OCI-M1 (cell line): ENCODE measurements at regions not wholly inside any gene's neighbourhood (a gene's known extent, or its start where the extent isn't known, plus 50 kb on each side); places are given as distances from the start of the nearest gene placed in this dataset.

ENCODE experiments used
- DNase-seq: peaks from one replicate; lab custom pipeline; 2025; lab: John Stamatoyannopoulos, UW

DNA sequence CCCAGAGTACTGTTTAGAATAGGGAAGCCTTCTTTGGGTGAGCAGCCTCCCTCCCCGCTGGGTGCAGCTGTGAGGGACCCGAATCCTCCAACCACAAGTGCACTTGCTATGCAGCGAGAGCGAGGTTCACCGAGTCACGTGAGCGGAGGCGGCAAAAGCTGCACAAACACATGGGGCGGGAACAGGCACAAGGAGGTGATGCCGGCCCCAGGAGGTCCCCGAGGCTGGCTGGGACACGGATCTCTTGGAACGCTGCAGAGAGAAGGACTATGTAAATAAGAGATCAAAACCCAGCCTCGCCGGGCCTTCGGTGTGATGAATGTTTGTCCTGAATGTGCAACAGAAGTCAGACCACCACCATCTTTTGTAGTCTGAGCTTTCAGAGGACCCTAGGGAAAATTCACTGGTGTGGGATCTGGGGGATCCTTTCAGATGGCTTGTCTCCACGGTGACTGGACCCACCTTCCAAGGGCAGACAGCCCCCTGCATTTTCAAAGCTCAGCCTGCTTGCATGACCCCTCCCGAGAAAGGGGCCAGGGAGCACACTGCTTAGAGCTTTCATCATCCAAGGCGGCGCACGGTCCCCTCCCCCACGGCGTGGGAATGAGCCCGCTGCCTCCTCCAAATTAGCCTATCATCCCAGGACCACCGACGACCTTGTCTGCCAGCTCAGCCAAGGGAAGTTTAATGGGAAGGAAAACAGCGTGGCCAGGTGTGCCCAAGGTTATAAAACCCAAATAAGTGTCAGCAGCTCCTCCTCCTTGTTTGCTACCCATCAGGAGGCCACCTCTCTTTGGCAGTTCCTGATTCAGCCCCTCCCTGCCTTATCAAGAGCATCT is 327.7 kb downstream of the CXCL12 start:
- no peak for DNase-seq

DNA sequence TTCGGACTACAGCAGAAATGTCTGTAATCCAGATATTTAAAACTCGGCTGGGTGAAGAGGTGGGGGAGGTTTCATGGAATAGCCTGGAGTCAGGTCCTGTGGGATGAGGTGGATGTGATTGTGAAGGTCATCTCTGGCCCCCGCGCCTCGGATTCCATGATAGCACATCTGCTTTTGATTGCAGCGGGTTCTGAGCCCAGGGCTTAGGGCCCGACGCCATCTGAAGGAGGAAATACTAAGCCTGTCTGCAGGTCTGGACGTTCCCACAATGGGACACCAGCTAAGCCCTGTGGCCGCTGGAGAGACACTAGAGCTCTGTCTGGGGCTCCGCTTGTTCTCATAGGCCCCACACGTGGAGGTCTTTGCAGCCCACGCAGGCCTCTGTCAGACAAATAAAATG is 328.7 kb downstream of the CXCL12 start:
- DNase-seq: no peak

DNA sequence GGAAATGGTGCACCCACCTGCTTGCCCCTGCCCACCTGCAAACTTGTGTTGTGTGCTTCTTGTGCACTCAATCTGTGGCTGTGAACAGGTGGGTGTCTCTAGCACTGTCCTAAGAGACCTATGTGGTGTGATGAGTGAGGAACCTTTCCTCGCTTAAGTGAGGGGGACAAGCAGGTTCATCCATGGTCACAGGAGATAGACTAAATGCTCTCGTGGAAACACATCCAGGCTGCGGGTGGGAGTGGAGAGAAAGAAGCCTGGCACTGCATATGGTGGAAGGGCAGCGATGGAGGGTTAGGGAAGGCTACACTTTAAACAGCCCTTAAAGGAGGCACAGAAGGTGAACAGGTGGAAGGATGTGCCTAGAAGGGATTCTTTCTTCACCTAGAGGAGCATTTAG is 330.9 kb downstream of the CXCL12 start:
- DNase-seq: no peak

DNA sequence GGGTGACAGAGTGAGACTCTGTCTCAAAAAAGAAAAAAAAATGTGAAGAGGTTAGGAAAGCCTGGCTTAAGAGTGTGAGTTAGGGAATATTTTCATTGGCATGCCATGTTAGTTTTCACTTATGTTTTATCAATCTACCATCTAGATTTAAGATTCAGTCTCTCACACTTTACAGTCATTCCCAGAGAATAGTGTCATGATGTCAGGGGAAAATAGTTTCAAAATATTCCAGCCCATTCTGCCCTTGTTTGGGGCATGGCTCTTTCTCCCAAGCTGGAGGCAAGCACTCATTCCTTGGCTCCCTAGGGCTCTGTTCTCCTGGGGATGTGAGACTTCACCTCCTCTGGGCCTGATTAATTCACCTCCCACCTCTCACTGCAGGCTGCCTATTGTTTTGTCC is 331.5 kb downstream of the CXCL12 start:
- no peak for DNase-seq

DNA sequence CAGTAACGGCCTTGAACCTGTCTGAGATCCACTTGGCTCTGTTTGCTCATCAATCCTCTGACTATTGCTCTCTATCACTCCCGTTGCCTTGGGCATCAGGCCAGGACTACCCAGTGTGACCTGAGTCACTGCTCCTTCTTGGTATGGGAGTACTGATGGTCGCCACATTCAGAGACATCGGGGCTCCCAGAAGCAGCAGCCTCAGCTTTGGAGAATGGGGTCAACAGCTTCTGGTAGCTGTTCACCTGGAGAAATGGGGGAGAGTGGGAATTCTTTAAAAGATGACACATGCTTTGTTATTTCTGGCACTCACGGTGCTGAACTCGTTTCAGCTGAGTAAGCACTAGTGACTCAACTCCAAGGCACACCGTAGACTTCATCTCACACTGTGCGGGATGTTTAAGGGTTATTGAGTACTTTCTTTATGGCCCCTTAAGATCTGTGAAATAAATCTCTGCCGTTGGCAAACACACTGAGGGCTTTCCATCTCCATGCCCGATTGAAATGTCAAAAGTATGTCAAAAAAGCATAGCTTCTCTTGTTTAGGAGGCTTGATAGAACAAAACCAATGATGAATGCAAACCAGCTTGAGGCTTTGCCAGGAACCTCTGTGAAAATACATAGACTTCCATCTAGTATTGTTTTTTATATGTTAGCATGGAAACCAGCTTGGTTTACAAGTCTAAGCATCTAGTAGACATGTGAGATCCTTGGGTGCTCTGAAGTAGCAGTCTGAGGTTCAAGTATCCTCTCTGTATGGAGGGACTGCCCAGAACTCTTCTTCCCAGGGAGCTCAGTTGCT is 333.1 kb downstream of the CXCL12 start:
- DNase-seq: no peak

DNA sequence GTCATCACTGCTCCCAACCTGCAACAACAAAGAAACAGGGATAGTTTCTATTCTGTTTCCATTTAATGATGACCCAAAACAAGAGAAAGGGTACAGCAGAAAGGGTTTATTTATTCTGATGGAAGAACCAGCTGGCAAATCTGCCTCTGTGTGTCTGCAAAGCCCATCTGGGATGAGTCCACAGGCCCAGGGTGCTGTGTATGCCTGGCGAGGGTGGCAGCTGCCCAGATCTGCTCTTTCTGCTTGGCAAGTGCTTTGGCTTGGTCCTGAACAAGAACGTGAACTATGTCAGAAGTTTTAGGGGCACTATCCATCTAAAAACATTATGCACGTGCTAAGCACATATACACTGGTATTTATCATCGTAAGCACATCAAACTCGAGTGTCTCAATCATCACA is 333.8 kb downstream of the CXCL12 start:
- no peak for DNase-seq

DNA sequence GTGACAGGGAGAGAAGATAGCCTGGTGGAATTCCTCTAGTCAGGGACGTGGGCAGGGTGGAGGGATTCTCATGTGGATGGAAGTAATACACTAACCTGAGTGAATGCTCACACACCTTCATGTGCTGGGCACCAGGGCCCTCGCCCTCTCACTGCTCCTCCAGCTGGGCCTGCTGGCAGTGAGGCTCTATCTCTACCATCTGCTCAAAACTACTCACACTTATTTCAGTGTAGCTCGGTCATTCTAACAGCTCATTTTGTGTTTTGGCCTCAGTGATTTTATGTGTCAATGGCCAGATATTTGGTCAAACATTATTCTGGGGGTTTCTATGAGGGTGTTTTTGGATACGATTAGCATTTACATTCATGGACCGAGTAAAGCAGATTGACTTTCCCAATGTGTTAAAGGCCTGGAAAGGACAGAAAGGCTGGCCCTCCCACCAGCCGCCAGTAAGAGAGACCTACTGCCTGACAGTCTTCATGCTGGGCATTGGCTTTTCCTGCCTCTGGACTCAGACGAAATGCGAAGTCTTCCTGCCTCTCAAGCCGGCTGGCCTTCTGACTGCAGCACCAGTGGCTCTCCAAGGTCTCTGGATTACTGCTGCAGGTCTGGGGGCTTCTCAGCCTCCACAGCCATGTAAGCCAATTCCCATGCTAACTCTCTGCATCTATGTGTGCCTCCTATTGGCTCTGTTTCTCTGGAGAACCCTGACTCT is 335.4 kb downstream of the CXCL12 start:
- no peak for DNase-seq

DNA sequence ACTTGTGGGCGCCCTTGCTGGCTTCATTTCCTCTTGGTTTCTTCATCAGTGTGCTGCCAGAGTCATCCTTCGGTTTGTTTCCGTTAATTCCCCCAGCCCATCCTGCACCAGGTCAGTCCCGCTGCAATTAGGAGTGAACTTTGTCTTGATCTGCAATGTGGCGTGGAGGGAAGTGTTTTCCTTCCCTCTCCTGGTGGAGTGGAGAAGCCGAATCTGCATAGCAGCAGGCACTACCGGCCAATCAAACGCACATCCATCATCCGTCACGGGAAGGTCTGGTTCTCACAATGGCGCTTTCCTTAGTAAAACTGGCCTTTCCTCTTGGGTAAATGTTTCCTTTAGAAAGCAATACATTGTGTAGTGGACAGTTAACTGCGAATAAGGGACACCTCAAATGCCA is 337.5 kb downstream of the CXCL12 start:
- DNase-seq: no peak

DNA sequence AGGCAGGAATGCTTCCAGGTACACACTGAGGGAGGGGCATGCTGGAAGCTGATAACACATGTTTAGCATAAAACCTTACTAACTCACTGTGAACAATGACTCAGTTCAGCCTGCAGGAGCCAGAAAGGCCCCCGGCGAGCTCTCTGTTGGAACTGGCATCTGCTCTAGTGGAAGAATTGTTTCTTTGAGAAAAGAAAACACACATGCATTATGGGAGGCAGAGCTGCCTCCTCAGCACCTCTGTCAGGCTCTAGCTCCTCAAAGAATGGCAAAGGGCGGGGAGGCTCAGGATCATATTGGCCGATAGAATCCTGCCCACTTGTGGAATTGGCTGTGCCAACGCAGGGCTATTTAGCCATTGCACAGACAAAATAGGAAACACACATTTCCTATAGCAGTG is 338.3 kb downstream of the CXCL12 start:
- DNase-seq: no peak

DNA sequence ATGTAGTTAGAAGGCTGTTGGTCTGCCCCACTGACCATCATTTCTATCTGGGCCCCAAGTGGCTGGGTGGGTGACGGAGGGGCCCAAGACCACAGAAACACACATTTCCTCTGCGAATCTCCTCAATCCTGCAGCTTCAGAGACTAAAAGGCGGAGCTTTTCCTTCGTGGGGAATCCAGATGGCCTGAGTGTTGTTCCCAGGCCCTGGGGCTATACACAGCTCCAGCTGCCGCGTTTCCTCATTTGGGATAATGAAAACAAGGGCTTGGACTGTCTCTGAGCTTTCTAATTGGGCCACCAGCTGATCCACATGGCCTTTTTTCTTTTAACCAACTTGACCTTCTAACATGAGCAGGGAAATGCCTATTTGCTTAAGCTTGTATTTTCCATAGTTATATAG is 339.9 kb downstream of the CXCL12 start:
- DNase-seq: no peak

DNA sequence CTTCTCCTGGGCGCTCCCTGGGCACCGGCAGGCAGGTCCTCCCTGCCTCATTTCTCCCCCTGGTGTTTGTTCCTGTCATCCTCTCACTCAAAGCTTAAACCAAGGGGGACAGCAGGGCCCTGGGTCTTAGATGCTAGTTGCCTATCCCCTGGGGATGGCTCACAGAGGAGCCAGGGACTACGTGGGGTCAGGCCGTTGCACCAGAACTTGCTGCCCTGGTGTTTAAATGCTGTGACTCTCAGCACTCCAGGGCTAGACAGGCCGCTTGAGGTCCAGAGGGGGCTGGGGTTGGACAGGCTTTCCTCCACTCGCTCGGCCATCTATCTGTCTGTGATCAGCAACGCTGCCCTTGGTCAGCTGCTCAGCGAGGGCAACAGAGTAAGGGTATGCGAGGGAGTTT is 340.3 kb downstream of the CXCL12 start:
- DNase-seq: no peak

DNA sequence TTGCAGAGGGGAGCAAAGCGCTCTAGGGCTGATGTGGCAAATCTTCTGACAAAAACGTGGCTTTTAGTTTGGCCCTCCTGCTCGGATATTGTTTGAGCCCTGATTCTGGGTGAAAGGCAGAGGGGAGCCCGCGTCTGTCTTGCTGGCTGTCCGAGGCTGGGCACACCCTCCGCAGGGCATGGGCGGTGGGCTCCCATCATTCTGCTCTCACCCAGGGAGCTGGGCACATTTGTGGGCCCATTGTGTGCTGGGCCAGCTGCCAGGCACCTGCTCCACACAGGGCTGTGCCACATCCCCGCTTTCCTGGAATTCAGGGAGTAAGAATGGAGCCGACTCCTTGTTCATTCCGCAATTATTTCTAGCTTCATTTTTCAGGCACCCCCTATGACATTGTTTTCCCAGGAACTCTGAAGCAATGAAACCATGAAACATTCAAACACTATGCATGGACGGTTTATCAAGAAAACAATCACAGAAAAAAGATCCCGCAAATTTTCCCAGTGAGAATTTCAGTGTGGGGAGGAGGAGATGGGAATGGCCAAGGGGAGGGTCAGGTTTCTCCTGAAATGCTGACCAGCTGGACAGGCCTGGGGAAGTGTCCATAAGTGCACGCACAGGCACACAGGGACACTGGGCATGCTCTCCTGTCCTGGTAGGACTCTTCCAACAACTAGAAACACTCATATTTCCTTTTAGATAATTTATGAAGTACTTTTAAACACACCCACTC is 341.1 kb downstream of the CXCL12 start:
- DNase-seq: no peak

DNA sequence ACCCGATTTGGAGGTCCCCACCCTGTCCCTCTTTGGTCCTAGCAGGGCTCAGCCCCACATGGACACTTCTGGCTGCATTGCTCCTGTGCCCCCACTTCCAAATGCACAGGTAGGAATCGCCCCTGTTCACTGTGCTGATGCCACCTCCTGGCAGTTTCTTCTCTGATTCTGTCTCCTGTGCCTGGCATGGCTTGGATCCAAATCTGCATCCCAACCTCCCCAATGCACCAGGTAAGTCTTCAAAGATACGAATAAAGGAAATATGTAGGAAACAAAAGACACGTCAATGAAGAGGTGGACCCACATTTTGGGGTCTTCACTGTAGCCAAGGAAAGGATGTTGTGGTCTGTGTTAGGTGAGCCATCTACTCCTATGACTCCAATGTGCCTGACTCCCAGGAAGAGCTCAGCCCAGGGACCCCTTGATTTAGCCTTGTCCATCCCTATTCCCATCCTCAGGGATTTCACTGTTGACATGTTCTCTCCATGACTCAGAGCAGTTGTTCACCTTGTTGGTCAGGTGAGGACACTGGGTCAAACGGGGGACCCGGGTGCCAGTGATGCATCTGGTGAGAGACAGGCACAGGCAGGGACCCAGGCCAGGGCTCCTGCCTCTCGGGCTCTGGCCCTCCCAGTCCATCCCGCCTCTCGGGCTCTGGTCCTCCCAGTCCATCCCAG is 341.8 kb downstream of the CXCL12 start:
- DNase-seq: no peak

DNA sequence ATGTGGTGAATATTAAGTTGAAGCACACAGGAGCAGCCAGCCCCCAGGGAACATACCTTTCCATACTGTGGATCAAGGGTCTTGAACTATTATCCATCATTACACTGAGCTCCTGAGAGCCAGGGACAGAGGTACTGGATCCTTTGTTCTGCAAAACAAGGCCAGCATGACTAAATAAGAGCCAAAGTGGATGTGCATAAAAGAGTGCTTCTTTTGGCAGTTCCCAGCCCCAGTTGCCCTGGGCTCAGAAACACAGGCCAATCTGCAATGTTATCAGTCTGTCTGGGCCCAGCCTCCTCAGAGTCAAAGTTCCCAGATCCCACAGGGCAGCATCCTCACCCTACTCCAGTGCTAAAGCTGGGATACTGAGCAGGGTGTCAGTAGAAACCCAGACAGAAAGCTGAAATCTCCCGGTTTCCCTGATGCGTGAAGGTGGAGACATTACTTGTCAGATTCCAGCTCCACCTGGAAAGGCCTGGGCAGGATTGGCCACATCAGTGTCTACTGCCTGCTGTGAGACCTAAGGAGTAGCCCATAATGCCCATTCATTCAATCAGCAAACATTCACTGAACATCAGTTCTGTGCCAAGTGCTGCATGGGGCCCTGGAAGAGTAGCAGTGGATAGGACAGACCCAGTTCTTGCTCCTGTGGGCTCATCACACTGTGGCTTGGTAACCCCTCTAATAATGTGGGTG is 342.7 kb downstream of the CXCL12 start:
- DNase-seq: no peak

DNA sequence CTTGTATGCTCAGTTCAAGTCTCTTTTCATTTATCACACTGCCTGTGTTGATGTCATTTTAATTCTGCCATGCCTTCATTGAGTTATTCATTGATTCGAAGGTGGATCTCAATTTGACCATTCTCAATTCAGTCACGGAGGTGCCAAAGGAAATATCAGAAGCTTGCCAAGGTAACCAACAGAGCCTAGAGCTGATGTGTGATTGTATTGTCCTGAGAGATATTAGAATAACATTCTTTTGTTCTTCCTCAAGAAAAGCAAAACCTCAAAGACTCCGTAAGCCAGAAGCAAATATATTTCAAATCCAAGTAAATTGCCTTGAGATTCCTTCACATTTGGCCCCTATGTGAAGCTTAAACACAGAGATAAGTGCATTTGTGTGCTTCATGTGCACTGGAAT is 345.3 kb downstream of the CXCL12 start:
- DNase-seq: no peak

DNA sequence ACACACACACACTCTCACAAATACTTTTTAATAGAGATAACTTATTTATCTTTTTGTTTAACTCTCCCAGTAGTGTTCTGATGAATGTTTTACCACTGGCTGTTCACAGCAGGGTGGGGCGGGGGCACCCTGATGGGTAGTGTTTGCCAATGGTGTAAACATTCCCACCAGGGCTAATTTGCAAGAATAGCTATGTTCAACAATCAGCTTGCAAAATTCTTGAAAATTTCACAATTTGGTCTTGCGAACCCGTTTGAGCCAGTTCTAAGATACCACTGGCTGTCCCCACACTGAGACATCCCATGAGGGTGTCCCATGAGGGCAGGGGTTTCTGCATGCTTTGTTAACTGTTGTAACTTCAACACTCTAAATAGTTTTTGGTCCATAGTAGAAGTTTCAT is 348.5 kb downstream of the CXCL12 start:
- DNase-seq: no peak

DNA sequence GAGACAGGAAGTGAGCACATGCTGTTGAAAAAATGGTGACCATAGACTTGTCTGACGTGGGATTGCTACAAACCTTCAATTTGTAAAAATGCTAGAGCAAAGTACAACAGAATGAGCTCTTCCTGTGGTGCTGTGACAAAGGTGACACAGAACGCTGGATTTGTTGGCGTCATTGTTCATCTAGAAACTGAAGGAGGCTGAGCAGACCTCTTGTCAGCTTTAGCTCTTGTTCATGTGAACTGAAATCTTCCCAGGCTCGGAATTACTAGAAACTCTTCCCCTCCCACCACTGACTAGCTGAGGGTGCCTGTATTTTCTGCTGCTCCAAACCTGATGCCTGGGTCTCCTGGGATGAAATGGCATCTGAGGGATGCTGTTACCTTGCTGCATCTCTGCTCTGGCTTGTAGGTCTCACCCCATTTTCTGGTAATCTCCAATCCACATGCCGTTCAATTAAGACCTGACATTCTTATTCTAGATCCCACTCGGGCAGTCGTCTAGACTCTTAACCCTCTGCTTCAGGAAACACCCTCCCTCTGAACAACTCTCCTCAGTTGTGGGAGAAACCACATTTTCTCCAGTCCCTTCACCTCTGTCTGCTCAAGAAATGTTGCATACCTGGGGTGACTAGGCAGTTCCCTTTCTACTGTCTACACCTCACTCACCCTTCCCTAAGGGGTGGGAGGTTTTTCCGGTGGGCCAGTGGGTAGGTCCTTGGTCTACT is 349.3 kb downstream of the CXCL12 start:
- no peak for DNase-seq

DNA sequence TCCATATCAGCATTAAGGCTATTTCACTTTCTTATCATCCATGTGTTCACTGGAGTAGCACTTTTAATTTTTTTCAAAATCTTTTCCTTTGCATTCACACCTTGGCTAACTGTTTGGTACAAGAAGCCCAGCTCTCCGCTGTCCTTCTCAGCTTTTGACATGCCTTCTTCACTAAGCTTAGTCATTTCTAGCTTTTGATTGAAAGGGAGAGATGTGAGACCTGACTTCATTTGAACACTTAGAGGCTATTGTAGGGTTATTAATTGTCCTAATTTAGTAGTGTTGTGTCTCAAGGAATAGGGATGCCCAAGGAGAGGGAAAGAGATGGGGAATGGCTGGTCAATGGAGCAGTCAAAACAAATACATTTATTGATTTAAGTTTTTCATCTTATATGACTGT is 350.0 kb downstream of the CXCL12 start:
- no peak for DNase-seq

DNA sequence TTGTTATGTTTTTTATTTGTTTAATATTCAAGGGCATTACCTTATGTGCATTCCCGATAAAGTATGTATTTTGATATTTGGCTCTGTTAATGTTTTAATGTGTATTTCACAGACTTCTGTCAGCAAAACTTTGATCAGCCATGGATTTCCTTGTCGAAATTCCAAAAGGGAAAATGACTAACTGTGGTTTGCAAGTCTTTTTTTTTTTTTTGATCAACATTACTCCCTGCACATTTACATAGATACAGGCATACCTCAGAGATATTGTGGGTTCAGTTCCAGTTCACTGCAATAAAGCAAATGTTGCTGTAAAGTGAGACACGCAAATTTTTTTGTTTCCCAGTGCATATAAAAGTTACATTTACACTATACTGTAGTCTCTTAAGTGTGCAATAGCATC is 351.9 kb downstream of the CXCL12 start:
- no peak for DNase-seq

DNA sequence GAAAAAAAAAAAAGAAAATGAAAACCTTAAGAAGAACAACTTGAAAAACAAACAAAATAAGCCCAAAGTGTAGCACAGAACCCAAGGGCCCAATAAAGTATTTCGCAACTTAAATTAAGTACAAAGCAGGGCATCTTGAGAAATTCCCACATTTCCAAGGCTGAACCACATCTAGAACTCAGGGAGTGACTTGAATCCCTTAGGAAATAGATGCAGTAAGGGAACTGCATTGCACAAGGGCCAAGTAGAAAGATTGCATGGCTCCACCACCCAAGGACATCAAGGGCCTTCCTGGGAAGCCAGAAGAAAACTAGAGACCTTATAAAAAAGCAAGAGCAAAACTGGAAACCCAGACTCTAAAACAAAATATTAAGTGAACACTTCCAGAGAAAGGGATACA is 352.7 kb downstream of the CXCL12 start:
- no peak for DNase-seq
